A673 (cell line): ENCODE measurements at regions not wholly inside any gene's neighbourhood (a gene's known extent, or its start where the extent isn't known, plus 50 kb on each side); places are given as distances from the start of the nearest gene placed in this dataset.

ENCODE experiments used
- CTCF ChIP-seq: fragments of 300-800, 200-600 bp; sonication (generic); conservative IDR thresholded peaks from 2 replicates; pipeline ENCODE4 v1.5.1; 2017; ENCODE audit warnings: low read depth, mild to moderate bottlenecking, antibody characterized with exemption, low read length, moderate library complexity, mixed read lengths
- EZH2 ChIP-seq: fragments of 200-600 bp; sonication (generic); IDR thresholded peaks from 2 replicates; pipeline ENCODE4 v1.6.1; 2017; ENCODE audit warnings: borderline replicate concordance, low read depth, mild to moderate bottlenecking, mixed read lengths, antibody characterized with exemption, low read length; ENCODE audit not compliant: poor library complexity, severe bottlenecking

- TF ChIP-seq CTCF, result no peak
- TF ChIP-seq EZH2, result no peak
Measured at GRCh38 chr2:22838461-22838860, 546.5 kb upstream of the KLHL29 start.
